Type B pancreatic cell (in vitro differentiated cells): ENCODE measurements at regions not wholly inside any gene's neighbourhood (a gene's known extent, or its start where the extent isn't known, plus 50 kb on each side); places are given as distances from the start of the nearest gene placed in this dataset.

Experiments
- DNase-seq: peaks from one replicate; pipeline ENCODE4 v3.0.0; 2021; ENCODE audit warnings: mixed read lengths; ENCODE audit not compliant: unreplicated experiment; ENCODE audit errors: extremely low spot score
- H3K27ac Mint-ChIP-seq: 2 replicates; pipeline ENCODE4 v1.8.0; 2021; ENCODE audit warnings: mild to moderate bottlenecking, mixed read lengths
- H3K27me3 Mint-ChIP-seq: 2 replicates; pipeline ENCODE4 v1.8.0; 2021; ENCODE audit warnings: mixed read lengths
- H3K36me3 Mint-ChIP-seq: 2 replicates; pipeline ENCODE4 v1.8.0; 2021; ENCODE audit warnings: mixed read lengths
- H3K4me1 Mint-ChIP-seq: one replicate; pipeline ENCODE4 v1.8.0; 2021; ENCODE audit warnings: mixed read lengths; ENCODE audit not compliant: unreplicated experiment
- H3K4me3 Mint-ChIP-seq: 2 replicates; pipeline ENCODE4 v1.8.0; 2021; ENCODE audit warnings: mild to moderate bottlenecking, mixed read lengths
- H3K9me3 Mint-ChIP-seq: 2 replicates; pipeline ENCODE4 v1.8.0; 2021; ENCODE audit warnings: mixed read lengths
- CTCF ChIP-seq: fragments of 200-600 bp; sonication (generic); conservative IDR thresholded peaks from 2 replicates; pipeline ENCODE4 v1.5.0; 2021; ENCODE audit warnings: antibody characterized with exemption, mild to moderate bottlenecking

DNA sequence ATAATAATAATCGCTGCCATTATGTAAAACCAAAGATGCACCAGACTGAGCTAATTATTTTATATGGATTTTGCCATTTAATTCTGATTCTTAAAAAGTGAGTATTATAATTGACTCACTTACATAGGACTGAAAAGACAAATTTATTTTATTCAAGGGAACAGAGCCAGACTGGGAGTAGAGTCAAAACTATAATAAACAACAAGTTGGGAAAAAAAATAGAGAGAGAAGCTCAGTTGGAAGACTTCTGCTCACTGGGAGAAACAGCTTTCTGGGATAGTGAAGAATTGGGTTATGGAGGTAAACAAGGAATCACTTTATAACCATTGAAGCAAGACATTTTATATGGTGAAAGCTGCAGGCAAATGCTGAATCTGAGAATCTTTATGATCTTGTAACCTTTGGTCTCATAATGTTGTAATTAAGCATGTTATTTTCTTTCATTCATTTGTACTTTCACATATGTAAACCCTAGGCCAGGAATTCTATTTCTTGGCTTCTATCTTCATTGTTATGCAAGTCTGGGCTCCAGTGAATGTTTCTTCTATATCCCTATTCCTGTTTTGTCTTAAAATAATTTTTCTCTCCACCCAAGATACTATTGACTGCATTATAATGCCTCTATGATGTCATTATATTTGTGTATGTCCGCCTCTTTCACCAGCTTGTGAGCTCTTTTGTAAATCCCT lies 725.3 kb upstream of the CCDC179 start:
- Mint-ChIP-seq H3K9me3 (peaks cover 10% of the 10 kb centered on the region), H3K4me1 (no peaks in the 10 kb centered on the region), H3K27ac (no peak overlapping the region), H3K36me3 (no peaks in the 10 kb centered on the region), H3K27me3 (no peaks in the 10 kb centered on the region), H3K4me3 (no peak overlapping the region)
- DNase-seq, result no peak
- TF ChIP-seq CTCF, result no peak

GRCh38 chr11:23586173-23586572 lies 725.9 kb upstream of the CCDC179 start:
- Mint-ChIP-seq H3K27ac (no peak overlapping the region), H3K27me3 (no peaks in the 10 kb centered on the region), H3K4me3 (no peak overlapping the region), H3K36me3 (no peaks in the 10 kb centered on the region), H3K4me1 (no peaks in the 10 kb centered on the region), H3K9me3 (peaks cover 10% of the 10 kb centered on the region)
- TF ChIP-seq CTCF, result no peak
- no peak for DNase-seq

DNA sequence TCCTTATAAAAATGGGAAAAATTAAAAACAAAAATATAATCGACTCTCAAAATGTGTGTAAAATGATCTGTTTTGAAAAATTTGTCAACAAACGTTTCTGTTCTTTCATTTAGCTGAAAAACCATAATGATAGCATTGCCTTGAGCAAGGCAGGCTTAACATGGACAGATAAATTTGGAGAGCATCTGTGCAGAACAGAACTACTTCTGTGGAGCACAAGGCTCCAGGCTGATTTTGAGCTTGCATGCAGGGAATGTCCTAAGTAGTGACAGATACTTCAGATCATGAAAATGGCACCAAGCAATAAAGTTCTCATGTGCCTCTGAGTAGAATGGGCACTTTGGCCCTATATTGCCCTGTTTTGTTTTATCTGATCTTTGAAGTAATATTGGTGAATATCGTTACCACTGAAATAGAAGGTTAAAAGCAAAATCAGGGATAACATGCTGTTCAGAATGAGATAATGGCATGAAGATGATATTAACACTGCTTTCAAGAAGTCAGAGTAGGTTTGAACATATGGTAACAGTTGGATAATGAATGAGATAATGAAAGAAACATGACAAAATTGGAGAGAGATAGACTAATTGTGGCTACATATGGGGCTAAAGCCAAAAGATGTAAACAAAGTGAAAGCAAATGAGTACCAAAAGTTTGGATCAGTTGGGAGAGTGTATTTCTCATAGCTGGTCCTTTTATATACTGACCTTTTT lies 730.5 kb upstream of the CCDC179 start:
- no peak overlapping the region for H3K27ac Mint-ChIP-seq
- no peak for DNase-seq
- H3K9me3 Mint-ChIP-seq, result peaks cover 10% of the 10 kb centered on the region
- no peaks in the 10 kb centered on the region for H3K4me1 Mint-ChIP-seq
- no peaks in the 10 kb centered on the region for H3K36me3 Mint-ChIP-seq
- no peak for TF ChIP-seq CTCF
- H3K4me3 Mint-ChIP-seq, result no peak overlapping the region
- no peaks in the 10 kb centered on the region for H3K27me3 Mint-ChIP-seq

- no peak for DNase-seq
- Mint-ChIP-seq H3K36me3 (no peaks in the 10 kb centered on the region), H3K27me3 (no peaks in the 10 kb centered on the region), H3K4me3 (no peak overlapping the region), H3K27ac (no peak overlapping the region), H3K9me3 (peaks cover 7% of the 10 kb centered on the region), H3K4me1 (no peaks in the 10 kb centered on the region)
- TF ChIP-seq CTCF, result no peak
Measured at GRCh38 chr11:23594755-23595154, 734.5 kb upstream of the CCDC179 start.

DNA sequence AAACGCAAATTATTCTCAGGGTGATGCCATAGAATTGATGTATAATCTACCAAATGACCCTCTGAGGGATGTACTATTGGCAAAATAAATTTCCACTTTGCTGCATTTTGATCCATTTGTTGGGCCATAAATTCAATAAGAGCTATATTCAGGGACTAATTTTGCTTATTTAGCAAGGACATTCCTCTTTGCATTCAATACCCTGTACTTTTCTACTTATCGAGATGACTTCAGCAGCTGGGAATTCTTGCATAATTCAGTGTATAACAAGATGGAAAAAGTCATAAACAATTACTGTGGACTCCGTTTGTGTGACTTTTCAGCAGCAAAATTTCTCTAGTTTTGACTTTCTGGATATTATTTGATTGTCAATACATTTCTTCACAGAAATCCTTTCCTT lies 744.7 kb upstream of the CCDC179 start:
- Mint-ChIP-seq H3K4me1 (no peaks in the 10 kb centered on the region), H3K27ac (no peak overlapping the region), H3K36me3 (no peaks in the 10 kb centered on the region), H3K4me3 (no peak overlapping the region), H3K27me3 (no peaks in the 10 kb centered on the region), H3K9me3 (no peaks in the 10 kb centered on the region)
- TF ChIP-seq CTCF, result no peak
- no peak for DNase-seq
